Iris pigment epithelial cell (primary cell): ENCODE measurements at regions not wholly inside any gene's neighbourhood (a gene's known extent, or its start where the extent isn't known, plus 50 kb on each side); places are given as distances from the start of the nearest gene placed in this dataset.
"Not testable (repeated sequence)": the region's sequence is repeated elsewhere in the genome, so short reads cannot be mapped to it uniquely, and the experiment has no call there.

Experiments
- DNase-seq: peaks from one replicate; pipeline ENCODE4 v3.0.0-alpha.2; 2011; ENCODE audit warnings: low read depth

DNA sequence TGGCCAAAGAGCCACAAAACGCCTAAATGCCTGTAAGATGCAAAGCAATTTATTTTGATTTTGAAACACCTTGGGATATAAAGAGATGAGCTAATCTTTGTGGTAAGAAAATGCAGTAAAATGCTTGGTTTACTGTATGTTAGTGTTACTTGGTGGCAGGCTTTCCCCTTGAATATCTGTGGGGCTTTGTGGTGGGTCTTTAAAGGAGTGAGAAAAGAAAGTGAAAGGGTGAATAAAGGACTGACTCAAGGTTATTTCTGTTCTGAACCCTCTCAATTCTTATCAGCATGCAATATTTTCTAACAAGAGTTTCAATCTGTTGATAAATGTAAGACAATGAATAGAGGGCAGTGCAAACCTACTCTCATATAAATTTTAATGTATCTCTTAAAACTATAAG is 1555.9 kb upstream of the RAG2 start:
- no peak for DNase-seq

DNA sequence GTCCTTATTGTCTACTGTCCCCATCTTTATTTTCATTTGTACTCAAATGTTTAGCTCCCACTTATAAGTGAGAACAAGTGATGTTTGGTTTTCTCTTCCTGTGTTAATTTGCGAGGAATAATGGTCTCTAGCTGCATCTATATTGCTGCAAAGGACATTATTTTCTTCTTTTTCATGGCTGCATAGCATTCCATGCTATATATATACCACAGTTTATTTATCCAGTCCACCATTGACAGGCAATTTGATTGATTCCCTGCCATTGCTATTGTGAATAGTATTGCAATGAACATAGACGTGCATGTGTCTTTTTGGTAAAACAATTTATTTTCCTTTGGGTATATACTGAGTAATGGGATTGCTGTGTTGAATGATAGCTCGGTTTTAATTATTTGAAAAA is 1545.8 kb upstream of the RAG2 start:
- DNase-seq, result no peak

DNA sequence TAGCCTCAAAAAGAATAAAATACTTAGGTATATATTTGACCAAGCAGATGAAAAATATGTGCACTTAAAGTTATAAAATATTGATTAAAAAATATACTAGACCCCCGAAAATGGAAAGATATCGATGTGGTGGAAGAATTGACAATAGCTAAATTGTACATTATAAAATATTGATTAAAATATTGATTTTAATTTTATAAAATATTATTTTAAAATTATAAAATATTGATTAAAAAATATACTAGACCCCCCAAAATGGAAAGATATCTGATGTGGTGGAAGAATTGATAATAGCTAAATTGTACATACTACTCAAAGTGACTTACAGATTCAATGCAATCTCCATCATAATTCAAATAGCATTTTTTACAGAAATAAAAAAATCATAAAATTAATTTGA is 1540.9 kb upstream of the RAG2 start:
- no peak for DNase-seq

DNA sequence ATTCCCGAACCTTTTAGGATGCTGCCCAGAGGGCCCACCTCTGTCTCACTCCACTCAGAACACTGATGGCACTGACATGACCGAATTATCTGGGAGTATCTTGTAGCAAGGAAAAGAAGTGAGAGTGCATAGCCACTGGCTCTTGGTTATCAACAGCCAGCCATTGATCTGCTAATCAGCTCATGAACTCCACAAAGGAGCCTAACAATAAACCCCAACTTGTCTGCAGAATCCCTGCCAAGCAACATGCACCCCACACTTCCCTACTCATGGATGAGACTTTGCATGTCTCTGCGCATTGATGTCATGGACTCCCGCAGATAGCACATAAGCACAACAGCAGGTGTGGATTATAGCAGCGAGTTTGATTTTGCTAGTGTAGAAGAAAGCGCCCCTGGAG is 1538.9 kb upstream of the RAG2 start:
- no peak for DNase-seq

DNA sequence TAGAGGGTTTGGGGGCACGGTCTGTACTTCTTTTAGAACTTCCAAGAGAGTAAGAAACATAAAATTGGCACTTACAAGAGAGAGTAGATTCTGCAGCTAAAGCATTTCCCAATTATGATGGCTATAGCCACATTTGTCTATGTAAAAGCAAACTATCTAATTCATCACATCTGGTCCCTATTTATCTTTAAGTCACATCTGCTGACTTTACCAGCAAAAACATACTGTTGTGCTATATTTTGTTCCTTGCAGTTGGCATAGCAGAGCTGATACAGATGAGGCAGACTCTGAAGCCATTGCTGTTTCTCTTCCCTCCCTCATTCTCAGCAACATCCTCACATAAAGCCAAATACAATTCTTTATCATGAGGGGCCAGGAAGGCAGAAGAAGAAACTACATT is 1533.5 kb upstream of the RAG2 start:
- DNase-seq, result no peak

DNA sequence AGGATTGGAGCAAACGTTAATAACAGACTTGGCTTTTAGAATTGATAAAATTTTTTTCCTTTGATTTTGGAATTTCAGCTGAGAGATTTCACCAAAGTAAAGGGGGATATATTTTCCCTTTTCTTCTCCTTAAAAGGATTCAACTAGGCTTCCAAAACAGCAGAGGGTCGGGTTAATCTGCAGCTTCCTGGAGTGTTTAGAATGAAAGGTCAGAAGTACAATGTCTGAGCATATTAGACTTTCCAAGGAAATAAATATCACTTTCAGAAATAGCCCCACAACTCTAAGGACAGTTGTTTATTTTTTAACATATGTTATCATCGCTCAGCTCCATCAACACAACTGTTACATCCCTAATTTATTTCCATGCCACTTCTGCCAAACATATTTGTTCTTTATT is 1532.9 kb upstream of the RAG2 start:
- no peak for DNase-seq

DNA sequence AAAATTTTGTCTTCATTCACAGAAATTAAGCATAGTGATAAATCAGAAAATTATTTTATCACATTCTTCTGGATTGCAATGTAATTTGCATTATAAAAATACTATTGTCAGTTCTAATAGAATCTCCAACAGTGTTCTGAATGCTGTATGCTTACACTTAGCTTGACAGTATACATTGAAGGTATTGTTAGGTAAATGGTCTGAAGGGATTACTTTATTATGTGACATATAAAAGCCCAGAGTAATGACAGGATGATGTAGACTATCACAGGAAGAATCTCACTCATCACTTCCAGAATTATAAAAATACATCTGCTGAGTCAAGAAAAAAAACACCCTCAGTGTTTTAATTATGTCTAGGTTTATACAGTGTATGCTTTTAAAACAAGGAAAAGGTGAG is 1532.5 kb upstream of the RAG2 start:
- DNase-seq, result no peak

DNA sequence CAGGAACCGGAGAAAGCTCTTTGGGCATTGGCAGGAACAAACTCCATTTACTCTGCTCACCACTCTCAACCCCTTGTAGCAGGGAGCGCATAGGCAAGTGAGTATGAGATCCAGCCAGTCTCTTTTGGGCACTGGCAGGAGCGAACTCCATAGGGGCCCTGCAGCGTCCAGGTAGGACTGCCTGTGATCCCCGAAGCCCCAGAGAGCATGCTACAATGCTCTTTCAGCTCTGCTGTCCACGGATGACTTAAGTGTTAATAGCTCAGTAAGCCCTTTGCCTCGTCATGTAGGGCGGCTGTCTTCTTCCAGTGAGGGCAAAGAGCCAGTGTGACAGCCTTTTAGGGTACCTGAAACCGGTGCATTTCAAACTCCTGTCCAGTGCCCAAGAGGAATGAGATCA is 1525.6 kb upstream of the RAG2 start:
- no peak for DNase-seq

DNA sequence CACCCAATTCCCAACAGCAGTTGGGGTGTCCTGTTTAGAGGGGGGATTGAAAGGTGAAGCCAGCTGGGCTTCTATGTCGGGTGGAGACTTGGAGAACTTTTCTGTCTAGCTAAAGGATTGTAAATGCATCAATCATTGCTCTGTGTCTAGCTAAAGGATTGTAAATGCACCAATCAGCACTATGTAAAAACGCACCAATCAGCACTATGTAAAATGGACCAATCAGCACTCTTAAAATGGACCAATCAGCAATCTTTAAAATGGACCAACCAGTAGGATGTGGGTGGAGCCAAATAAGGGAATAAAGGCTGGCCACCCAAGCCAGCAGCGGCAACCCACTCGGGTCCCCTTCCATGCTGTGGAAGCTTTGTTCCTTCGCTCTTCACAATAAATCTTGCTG is 1518.6 kb upstream of the RAG2 start:
- not testable (repeated sequence) for DNase-seq

DNA sequence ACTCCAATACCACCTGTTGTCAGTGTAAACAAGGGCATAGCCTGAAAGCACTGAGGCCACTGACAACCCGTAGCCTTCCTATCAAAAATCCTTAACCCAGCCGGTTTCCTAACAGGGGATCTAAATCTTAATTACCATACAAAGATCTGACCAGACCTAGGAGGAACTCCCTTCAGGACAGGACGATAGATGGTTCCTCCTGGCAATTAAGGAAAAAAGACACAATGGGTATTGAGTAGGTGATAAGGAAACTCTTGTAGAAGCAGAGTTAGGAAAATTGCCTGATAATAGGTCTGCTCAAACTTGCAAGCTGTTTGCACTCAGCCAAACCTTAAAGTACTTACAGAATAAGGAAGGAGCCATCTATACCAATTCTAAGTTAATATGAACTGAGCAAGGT is 1517.3 kb upstream of the RAG2 start:
- not testable (repeated sequence) for DNase-seq

DNA sequence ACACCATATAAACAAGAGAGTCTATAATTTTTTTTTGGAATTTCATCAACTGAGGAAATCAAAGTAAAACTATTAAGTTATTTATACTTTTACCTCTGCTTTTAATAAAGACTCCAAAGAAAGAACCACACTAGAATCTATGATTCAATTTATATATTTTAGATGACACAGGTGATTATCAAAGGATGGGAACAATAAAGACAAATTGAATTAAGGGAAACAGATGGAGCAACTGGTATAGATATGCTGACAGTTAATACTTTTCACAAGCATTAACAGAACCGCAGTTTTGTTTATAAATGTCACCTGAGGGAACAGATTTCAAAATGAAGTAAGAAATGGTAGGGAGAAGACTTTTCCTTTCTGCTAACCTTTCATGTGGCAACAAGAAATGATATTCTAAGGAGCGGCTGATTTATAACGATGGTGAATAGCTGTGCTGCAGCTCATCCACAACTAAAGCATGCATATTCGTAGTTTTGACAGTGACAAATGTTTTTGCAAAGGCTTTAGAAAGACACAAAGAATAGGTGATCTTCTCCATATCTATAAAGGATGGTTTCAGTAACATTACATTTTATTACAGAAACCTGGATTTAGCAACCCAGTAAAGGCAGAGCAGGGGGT is 1502.9 kb upstream of the RAG2 start:
- no peak for DNase-seq

DNA sequence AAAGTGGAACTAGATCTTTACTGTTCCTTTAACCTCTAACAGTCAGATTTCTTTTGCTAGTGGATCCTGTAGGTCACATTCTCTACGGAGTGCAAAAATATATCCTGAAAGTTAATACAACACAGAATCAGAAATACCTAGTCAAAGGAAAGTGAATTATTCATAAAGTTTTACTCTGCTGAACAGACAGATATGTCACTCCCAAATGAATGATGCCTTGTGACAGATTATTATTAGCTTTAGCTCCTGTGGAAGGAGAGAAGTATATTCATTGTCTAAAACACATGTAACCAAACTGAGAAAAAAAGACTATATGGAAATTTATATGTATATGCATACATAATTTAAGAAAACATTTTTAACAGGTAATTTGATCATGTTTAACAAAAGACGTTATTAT is 1497.2 kb upstream of the RAG2 start:
- DNase-seq, result no peak

DNA sequence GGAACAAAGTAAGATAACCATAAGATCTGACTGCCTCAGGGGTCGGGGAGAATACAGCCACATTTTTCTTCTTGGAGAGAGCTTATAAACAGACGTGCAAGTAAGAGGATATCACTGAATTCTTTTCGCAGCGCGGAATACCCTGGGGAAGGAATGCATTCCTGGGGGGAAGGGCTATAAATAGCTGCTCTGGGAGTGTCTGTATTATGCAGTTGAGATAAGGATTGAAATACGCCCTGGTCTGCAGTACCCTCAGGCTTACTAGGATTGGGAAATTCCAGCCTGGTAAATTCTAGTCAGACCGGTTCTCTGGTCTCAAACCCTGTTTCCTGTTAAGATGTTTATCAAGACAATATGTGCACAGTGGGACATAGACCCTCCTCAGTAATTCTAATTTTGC is 1491.7 kb upstream of the RAG2 start:
- peak; percentile 52 for DNase-seq

DNA sequence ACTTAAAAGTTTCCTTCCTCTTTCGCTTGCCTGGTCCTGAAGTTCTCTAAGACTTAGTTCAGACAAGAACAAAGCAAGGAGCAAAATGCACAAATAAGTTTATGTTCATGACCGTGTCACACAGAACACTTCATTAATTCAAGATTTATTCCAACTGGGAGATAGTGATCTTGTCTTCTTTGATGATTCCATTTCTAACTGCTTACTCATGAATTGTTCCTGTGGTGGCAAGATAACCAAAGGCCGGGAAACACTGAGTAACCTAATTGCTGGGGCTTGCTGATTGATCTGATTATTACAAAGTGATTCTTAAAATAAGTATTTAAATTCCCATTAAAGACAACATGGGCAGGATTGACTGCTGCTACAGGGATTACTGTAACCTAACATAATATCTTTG is 1462.9 kb upstream of the RAG2 start:
- DNase-seq, result peak; percentile 21

DNA sequence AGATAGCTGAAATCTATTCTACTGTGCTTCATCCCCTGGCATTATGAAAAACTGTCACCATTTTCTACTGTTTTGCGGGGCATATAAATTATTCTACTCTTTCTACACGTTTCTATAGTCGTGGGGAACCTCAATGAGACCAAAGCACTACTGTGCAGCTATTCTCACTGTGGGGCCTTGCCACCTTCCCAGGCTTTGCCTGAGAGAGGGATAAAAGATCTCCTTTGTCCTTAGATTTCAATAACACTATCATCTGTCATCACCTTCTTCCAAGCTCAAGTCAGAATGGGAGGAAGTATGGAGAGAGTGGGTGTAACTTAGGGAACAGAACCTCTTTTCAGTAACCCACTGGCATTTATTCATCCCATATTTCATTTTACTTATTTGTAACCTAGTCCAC is 1462.1 kb upstream of the RAG2 start:
- no peak for DNase-seq

DNA sequence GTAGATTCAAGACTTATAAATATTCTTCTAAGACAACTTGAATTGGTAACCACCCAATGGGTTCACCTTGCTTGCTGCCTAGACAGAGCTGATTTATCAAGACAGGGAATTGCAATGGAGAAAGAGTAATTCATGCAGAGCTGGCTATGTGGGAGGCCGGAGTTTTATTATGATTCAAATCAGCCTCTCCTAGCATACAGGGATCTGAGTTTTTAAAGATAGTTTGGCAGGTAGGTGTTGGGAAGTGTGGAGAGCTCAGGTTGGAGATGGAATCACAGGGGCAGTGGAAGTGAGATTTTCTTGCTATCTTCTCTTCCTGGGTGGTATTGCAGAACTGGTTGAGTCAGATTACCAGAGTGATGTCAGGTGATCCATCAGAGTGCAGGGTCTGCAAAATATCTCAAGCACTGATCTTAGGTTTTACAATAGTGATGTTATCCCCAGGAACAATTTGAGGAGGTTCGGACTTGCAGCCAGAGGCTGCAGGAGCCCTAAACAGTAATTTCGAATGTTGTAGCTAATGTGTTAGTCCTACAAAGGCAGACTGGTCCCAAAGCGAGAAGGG is 1448.6 kb upstream of the RAG2 start:
- no peak for DNase-seq

DNA sequence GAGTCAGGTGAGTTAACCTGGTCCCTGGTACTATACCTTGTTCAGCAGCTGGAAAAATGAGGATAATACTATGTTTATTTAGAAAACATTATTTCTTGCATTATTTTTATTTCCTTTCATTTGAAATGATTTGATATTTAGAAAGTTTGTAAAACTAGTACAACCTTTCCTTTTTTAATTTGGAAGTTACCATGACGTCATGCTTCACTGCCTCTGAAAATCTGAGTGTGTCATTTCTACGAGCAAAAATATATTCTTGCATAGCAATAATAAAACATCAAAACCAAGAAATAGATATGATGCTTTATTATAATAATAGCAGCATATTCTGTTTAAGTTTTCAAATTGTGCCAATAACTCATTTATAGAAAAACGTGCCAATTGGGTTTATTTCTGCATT is 1445.0 kb upstream of the RAG2 start:
- DNase-seq, result no peak

DNA sequence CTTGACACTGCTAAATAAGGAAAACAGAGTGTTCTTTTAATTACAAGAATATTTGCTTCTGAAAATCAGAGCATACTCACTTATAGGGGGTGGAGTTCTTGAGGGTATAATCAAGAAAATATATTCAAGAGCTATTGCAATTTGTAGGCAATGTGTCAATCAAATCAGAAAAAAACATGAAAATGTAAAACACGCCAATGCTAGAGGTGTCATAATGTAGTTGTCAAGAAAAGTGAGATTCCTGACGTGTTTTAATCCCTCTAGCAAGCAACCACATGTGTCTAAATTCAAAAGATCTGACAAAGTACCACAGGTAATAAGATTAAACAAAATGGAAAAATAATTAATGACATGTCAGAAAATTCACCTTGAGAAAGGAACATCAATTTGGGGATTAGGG is 1440.7 kb upstream of the RAG2 start:
- no peak for DNase-seq

DNA sequence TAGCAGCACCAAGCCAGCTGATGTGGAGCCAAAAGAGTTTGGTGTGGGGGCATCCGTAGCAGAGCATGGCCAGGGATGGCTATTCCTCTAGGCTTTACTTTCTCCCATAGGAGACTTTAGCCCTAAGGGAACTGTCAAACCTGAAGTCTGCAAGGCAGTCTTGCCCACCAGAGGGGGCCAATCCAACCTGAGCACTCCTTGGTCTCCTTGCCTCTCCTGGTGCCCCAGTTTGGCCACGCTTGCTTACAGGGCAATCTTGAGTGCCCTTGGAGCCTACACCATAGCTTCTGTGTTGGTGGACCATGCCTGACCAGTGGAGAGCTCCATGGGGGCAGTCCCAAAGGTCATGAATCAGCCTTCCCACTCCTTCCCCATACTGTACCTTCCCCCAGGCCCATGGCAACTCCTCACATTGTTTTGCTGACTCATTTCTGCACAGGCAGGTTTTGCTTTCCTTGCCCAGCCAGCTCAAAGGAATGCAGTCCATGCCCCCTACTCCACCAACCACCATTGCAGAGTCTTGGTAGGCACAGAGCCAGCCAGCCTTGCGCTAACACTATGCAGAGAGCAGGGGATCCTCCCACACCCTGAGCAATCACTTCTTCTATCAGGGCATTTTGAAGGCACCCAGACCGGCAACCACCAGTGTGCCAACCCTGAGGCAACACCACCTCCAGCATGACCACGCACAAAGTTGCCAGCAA is 1421.2 kb upstream of the RAG2 start:
- DNase-seq, result no peak

DNA sequence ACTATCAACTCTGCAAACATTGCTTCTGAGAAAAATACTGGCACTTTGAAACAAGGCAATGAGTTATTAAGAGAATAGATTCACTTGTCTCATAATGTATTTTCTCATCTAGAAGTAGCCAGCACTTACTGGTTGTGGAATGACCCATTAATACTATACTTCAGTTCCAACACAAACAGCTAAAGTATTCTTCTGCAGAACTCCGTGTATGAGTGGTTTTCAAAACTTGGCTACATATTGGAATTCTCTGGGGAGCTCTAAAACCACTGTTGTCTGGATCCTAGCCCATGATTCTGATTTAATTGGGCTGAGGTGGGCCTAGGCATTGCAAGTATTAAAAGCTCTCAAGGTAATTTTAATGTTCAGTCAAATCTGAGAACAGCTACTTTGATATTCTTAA is 1416.4 kb upstream of the RAG2 start:
- DNase-seq, result peak; percentile 87

DNA sequence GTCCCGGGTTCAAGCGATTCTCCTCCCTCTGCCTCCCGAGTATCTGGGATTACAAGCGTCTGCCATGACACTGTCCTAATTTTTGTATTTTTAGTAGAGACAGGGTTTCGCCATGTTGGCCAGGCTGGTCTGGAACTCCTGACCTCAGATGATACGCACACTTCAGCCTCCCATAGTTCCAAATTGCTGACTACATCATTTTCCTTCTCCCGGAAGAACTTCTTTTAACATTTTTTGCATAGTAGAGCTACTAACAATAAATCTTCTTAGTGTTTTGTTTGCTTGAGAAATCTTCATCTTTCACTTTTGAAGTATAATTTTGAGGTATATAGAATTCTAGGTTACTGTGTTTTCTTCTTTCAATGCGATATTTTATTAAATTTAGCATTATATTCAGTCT is 1415.1 kb upstream of the RAG2 start:
- no peak for DNase-seq

DNA sequence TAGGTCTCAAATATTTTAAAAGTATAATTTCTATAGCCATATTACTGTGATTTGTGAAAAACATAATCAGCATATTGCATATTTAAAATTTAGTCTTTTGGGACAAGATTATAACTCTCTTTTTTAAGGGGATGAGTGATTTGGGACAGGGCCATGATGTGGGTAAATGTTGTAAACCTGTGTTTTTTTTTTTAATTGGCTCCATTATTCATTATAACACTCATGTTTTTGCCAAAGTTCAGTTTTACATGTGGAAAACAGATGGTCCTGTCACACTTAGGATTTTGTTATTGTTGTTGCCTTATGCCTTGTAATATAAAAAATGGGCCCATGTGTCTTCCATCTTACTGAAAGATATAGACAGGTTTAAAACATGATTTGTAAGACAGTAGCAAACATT is 1413.5 kb upstream of the RAG2 start:
- DNase-seq, result no peak

DNA sequence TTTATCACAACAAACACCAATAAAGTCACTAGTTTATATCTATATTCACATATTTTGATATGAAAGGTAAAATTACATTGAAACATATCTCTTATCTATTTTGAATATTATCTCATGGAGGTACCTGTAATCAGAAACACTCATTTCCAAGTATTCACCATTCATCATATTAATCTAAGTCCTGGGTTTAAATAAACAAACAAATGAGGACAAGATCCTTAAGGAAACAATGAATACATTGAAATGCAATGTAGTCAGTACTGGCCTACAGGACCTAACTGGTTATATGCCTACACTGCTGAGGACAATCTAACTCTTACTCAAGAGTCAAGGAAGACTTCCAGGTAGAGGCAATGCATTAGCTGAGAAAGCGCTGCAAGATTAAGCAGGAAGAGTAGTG is 1411.9 kb upstream of the RAG2 start:
- peak; percentile 17 for DNase-seq

DNA sequence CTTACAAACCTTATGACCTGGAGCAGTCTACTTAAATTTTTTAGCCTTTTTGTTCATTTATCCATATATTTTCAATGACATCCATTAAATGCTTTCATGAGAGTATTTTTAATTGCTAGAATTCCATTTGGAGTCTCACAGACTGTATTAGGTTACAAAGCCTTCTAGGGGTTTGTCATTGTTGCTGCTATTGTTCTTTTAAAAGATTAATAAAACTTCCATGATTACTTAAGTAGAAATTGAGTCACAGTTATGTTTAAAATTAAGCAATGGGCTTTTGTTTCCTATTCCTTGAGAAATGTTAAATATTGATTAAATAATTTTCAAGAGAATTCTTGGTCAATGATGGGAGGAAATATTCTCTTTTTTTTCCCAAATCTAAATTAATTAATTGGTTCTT is 1408.4 kb upstream of the RAG2 start:
- peak; percentile 34 for DNase-seq
